Fibroblast of mammary gland (primary cell): ENCODE measurements at regions not wholly inside any gene's neighbourhood (a gene's known extent, or its start where the extent isn't known, plus 50 kb on each side); places are given as distances from the start of the nearest gene placed in this dataset.

Experiments
- DNase-seq: peaks from one replicate; pipeline ENCODE4 v3.0.0-alpha.2; 2010; ENCODE audit warnings: low read depth
- H3K4me3 ChIP-seq: 2 replicates; pipeline ENCODE4 v1.5.1; 2011; ENCODE audit warnings: low read depth, mild to moderate bottlenecking, low read length, moderate library complexity; ENCODE audit not compliant: control insufficient read depth
- TF ChIP-seq, protein P1 (sequence below): conservative IDR thresholded peaks from 2 replicates; pipeline ENCODE4 v1.5.1; 2011; ENCODE audit warnings: low read depth, low read length, inconsistent platforms; ENCODE audit not compliant: control insufficient read depth, insufficient read depth

DNA sequence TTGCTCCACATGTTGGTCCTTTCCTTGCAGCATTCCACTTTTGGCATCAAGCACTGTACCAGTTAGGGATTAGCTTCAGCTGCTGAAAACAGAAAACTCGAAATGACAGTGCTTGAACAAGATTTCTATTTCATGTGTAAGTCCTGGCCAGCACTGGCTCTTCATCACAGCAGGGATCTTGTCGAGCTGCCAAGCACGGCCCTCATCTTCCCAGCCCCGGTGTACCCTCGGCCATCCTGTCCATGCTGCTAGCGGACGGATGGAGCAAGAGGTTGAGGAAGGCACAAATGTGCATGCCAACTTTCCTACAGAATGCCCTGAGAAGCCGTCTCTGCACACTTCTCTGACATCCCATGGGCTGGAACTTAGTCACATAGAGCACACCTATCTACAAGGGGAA is 130.6 kb downstream of the TENT4A start:
- H3K4me3 ChIP-seq: no peak overlapping the region
- TF ChIP-seq, protein P1, sequence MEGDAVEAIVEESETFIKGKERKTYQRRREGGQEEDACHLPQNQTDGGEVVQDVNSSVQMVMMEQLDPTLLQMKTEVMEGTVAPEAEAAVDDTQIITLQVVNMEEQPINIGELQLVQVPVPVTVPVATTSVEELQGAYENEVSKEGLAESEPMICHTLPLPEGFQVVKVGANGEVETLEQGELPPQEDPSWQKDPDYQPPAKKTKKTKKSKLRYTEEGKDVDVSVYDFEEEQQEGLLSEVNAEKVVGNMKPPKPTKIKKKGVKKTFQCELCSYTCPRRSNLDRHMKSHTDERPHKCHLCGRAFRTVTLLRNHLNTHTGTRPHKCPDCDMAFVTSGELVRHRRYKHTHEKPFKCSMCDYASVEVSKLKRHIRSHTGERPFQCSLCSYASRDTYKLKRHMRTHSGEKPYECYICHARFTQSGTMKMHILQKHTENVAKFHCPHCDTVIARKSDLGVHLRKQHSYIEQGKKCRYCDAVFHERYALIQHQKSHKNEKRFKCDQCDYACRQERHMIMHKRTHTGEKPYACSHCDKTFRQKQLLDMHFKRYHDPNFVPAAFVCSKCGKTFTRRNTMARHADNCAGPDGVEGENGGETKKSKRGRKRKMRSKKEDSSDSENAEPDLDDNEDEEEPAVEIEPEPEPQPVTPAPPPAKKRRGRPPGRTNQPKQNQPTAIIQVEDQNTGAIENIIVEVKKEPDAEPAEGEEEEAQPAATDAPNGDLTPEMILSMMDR: no peak
- DNase-seq: no peak

DNA sequence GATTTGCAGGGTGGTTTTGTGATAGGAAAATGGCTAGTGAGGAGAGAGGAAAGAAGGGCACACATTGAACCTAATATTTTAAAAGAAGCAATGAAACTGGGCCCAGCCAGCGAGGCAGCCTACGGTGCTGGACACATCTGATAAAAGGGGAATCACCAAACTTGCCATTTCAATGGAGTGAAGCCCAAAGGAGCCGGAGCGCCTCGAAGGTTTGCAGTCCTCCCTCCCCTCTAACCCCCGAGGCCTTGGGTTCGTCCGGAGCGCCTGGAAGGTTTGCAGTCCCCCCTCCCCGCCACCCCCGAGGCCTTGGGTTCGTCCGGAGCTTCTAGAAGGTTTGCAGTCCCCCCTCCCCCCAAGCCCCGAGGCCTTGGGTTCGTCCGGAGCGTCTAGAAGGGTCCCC is 132.6 kb downstream of the TENT4A start:
- TF ChIP-seq, protein P1: no peak
- no peak overlapping the region for H3K4me3 ChIP-seq
- no peak for DNase-seq

DNA sequence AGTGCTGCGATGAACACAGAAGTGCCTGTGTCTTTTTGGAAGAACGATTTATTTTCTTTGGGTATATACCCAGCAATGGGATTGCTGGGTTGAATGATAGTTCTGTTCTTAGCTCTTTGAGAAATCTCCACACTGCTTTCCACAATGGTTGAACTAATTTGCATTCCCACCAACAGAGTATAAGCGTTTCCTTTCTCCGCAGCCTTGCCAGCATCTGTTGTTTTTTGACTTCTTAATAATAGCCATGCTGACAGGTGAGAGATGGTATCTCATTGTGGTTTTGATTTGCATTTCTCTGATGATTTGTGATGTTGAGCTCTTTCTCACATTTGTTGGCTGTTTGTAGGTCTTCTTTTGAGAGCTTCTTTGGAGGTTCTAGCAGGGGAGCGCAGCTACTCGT is 134.6 kb downstream of the TENT4A start:
- DNase-seq: no peak
- no peak overlapping the region for H3K4me3 ChIP-seq
- TF ChIP-seq, protein P1: no peak

DNA sequence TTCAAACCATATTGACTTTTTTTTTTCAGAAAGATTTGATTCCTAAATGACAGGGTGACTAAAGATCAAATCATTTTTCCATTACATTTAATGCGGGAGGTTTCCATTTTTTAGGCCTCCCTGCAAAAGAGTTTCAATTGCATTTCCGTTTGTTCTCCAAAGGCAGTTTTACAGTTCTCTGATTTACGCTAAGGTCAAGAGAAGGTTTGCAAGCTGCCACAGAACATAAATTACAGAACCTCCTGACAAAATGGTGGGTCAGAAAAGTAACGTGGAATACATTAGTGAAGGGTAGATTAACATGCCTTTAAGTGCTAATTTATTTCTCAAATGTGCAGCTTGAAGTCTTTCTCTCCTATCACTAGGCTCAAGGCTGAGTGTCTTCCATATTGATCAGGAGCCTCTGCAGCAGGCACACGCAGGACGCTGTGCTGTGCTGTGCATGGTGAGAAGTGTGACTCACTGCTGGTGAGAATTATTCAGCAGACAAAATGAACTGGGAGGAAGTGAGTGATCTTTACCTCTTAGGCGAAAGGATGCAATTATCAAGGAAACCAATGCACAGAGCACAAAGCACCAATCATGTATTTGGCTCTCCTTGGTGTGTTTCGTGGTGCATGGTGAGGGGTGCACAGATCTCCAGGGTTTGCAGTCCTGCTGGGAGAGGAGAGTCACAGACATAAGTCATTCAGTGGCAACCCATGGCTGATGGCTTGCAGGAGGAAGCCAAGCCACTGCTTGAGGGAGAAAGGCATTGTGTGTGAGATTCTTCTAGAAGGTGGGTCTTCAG is 136.3 kb downstream of the TENT4A start:
- TF ChIP-seq, protein P1: no peak
- H3K4me3 ChIP-seq: no peak overlapping the region
- DNase-seq: no peak

DNA sequence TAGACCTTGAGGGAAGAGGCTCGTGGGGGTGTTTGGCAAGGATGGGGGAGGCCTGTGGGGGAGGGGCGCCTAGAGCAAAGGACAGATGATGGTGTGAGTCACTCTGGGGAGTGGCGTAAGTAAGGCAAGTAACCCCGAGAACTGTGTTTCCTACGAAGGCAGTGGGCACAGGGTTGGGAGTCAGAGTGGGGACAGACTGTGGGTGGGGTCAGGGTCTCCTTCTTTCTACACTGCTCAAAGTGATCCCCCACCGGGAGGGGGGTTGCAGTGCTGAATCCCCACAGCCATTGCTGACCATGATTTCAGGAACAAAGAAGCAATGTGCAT is 136.8 kb downstream of the TENT4A start:
- TF ChIP-seq, protein P1: no peak
- no peak for DNase-seq
- no peak overlapping the region for H3K4me3 ChIP-seq

DNA sequence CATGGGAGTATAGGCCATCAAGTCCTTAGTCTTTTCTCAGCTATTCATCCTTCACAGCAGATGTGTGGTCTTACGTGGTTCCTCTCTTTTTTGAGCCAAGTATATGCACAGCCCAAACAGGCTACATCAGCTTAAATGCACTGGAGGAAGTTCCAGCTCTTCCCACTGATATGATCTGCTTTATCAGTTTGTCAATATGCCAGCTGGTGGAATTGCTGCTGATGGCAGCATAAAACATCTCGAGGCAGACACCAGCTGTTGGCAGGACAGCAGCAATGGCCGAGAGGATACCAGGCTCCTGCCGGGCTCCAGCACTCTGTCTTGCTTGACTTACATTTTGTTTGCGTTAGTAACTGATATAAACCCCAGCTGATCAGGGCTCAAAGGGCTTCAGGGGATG is 143.4 kb downstream of the TENT4A start:
- TF ChIP-seq, protein P1: no peak
- H3K4me3 ChIP-seq: no peak overlapping the region
- no peak for DNase-seq

DNA sequence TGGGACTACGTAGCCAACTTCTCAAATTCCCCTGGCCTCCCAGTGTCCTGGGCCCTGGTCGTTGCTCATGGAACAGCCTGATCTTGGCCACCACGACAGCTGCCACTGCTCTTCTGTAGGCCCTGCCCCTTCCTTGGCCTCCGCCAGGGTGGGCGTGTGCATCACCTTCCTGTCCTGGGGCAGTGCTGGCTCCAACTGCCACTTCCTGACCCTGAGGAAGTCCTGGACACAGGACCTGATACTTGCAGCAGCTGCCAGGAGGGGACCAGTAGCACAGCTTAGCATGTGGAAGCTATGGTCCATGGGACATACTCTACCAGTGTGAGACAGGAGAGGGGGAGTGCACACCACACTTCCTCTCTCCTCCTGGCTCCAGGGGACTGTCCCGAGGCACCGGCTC is 145.2 kb downstream of the TENT4A start:
- no peak overlapping the region for H3K4me3 ChIP-seq
- TF ChIP-seq, protein P1: no peak
- no peak for DNase-seq
